Suprapubic skin (tissue), 4 donors: ENCODE measurements at regions not wholly inside any gene's neighbourhood (a gene's known extent, or its start where the extent isn't known, plus 50 kb on each side); places are given as distances from the start of the nearest gene placed in this dataset.

Experiments
- DNase-seq, 2 donors: peaks; one replicate each; pipeline ENCODE4 v3.0.0-alpha.2; 2019; ENCODE audit warnings: low spot score in 2 of 2
- H3K27ac ChIP-seq: fragments of 200-600 bp; sonication (generic); one replicate; pipeline ENCODE4 v1.5.1; 2019
- H3K27me3 ChIP-seq: fragments of 200-600 bp; sonication (generic); one replicate; pipeline ENCODE4 v1.5.1; 2019
- H3K36me3 ChIP-seq: fragments of 200-600 bp; sonication (generic); one replicate; pipeline ENCODE4 v1.5.1; 2019
- H3K4me1 ChIP-seq: fragments of 200-600 bp; sonication (generic); one replicate; pipeline ENCODE4 v1.5.1; 2019
- H3K4me3 ChIP-seq: fragments of 200-600 bp; sonication (generic); one replicate; pipeline ENCODE4 v1.5.1; 2019; ENCODE audit warnings: mild to moderate bottlenecking
- H3K9me3 ChIP-seq: fragments of 200-600 bp; sonication (generic); one replicate; pipeline ENCODE4 v1.5.1; 2019
- EP300 ChIP-seq: sonication (generic); formaldehyde crosslinking; IDR thresholded peaks from one replicate; pipeline ENCODE4 v1.6.1; 2017; ENCODE audit warnings: antibody characterized with exemption
- POLR2A ChIP-seq, 2 donors: fragments of 450-650 bp; IDR thresholded peaks; one replicate each; pipeline ENCODE4 v1.6.1; 2017; ENCODE audit warnings: antibody characterized with exemption in 2 of 2, mild to moderate bottlenecking in 2 of 2, moderate library complexity in 2 of 2
- POLR2AphosphoS5 ChIP-seq, 3 donors: sonication (generic); formaldehyde crosslinking; IDR thresholded peaks; one replicate each; pipeline ENCODE4 v1.6.1; 2017; ENCODE audit warnings: antibody characterized with exemption in 3 of 3
- WGBS: methylation state at CpG from one replicate; pipeline ENCODE4 v1.1.5; 2018; 5-methylcytosine and 5-hydroxymethylcytosine counted together
- TF ChIP-seq, protein P1 (sequence below), 2 donors: fragments of 200-600 bp in 1 of 2; fragments of 450-650 bp in 1 of 2; sonication (generic) in 1 of 2; IDR thresholded peaks; one replicate each; pipeline ENCODE4 v1.5.1; 2016 to 2019; ENCODE audit warnings: antibody characterized with exemption in 2 of 2, mild to moderate bottlenecking in 1 of 2, moderate library complexity in 1 of 2

- TF ChIP-seq POLR2AphosphoS5 (IDR thresholded peaks at IDR 0.05) (no peak), EP300 (no peak), POLR2A (IDR thresholded peaks at IDR 0.05) (no peak)
- TF ChIP-seq, protein P1, sequence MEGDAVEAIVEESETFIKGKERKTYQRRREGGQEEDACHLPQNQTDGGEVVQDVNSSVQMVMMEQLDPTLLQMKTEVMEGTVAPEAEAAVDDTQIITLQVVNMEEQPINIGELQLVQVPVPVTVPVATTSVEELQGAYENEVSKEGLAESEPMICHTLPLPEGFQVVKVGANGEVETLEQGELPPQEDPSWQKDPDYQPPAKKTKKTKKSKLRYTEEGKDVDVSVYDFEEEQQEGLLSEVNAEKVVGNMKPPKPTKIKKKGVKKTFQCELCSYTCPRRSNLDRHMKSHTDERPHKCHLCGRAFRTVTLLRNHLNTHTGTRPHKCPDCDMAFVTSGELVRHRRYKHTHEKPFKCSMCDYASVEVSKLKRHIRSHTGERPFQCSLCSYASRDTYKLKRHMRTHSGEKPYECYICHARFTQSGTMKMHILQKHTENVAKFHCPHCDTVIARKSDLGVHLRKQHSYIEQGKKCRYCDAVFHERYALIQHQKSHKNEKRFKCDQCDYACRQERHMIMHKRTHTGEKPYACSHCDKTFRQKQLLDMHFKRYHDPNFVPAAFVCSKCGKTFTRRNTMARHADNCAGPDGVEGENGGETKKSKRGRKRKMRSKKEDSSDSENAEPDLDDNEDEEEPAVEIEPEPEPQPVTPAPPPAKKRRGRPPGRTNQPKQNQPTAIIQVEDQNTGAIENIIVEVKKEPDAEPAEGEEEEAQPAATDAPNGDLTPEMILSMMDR (IDR thresholded peaks at IDR 0.05), result no peak
- peak in 1 of 2 donors; percentile 51 for DNase-seq
- Histone ChIP-seq H3K27ac (no peak overlapping the region), H3K4me3 (no peak overlapping the region), H3K4me1 (peaks cover 21% of the 10 kb centered on the region), H3K9me3 (no peaks in the 10 kb centered on the region), H3K36me3 (no peaks in the 10 kb centered on the region), H3K27me3 (peaks cover 5% of the 10 kb centered on the region)
- WGBS, result 49% methylated on average over 5 of the region's 6 CpGs
These were observed 52.8 kb downstream of the FAM43A start for GRCh38 chr3:194738254-194739093.

GRCh38 chr3:194739498-194740284, 54.0 kb downstream of the FAM43A start:
- peaks cover 21% of the 10 kb centered on the region for H3K4me1 ChIP-seq
- H3K36me3 ChIP-seq, result no peaks in the 10 kb centered on the region
- peak in 1 of 2 donors; percentile 25 for DNase-seq
- no peaks in the 10 kb centered on the region for H3K9me3 ChIP-seq
- TF ChIP-seq, protein P1 (IDR thresholded peaks at IDR 0.05), result no peak
- TF ChIP-seq POLR2AphosphoS5 (IDR thresholded peaks at IDR 0.05) (no peak), POLR2A (IDR thresholded peaks at IDR 0.05) (no peak), EP300 (no peak)
- H3K27ac ChIP-seq, result no peak overlapping the region
- WGBS, result 72% methylated on average over 11 of the region's 11 CpGs
- peaks cover 5% of the 10 kb centered on the region for H3K27me3 ChIP-seq
- H3K4me3 ChIP-seq, result no peak overlapping the region

DNA sequence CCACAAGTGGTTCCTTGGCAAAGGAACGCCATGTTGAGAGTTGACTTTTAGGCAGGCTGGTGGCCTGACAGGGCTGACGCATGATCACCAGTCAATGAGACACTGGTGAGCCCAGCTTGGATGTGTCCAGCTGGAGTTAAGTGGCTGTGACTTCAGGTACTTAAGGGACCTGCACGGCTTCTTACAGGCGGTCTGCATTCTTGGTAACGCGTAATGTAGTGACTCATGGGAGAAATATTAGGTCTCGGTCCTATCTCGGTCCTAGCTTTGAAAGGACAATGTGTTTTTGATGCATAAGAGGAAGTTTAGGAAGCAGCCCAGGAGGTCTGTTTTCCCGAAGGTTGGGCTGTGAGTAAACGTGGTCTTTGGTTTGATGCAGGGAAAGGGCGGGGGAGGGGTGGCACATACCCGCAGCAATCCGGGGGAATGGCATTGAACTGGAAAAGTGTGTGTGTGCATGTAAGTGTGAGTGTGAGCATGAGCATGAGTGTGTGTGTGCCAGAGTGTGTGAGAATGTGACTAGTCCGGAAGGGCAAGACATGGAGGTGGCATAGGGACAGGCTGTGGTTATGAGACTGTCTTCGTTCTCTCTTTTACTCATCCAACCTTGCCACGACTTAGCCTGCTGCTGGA, 55.3 kb downstream of the FAM43A start:
- 72% methylated on average over 16 of the region's 16 CpGs for WGBS
- H3K27me3 ChIP-seq, result peaks cover 5% of the 10 kb centered on the region
- no peak overlapping the region for H3K4me3 ChIP-seq
- peaks cover 21% of the 10 kb centered on the region for H3K4me1 ChIP-seq
- no peaks in the 10 kb centered on the region for H3K9me3 ChIP-seq
- H3K27ac ChIP-seq, result no peak overlapping the region
- no peaks in the 10 kb centered on the region for H3K36me3 ChIP-seq
- DNase-seq, result peak in 1 of 2 donors; percentile 40
- TF ChIP-seq POLR2AphosphoS5 (IDR thresholded peaks at IDR 0.05), result no peak

DNA sequence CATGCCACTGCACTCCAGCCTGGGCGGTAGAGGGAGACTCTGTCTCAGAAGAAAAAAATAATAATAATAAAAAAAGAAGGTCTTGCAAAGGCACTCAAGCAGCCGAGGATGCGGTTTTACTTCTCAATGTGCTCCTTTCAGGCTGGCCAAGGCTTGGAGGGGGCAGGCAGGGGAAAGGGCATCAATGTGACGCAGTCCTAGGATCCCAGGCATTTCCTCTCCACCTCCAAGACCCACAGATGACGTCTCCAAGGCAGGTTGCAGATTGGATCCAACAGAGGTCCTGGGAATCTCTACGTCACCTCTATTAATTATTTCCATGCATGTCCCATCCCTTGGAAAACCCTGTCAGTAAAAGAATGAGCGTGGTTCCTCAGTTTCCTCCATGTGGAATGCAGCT, 56.2 kb downstream of the FAM43A start:
- Histone ChIP-seq H3K4me1 (peaks cover 21% of the 10 kb centered on the region), H3K4me3 (no peak overlapping the region), H3K27me3 (peaks cover 5% of the 10 kb centered on the region), H3K36me3 (no peaks in the 10 kb centered on the region), H3K27ac (no peak overlapping the region), H3K9me3 (no peaks in the 10 kb centered on the region)
- no peak for TF ChIP-seq POLR2AphosphoS5 (IDR thresholded peaks at IDR 0.05)
- peak in 1 of 2 donors; percentile 7 for DNase-seq
- WGBS, result 73% methylated on average over 7 of the region's 7 CpGs

DNA sequence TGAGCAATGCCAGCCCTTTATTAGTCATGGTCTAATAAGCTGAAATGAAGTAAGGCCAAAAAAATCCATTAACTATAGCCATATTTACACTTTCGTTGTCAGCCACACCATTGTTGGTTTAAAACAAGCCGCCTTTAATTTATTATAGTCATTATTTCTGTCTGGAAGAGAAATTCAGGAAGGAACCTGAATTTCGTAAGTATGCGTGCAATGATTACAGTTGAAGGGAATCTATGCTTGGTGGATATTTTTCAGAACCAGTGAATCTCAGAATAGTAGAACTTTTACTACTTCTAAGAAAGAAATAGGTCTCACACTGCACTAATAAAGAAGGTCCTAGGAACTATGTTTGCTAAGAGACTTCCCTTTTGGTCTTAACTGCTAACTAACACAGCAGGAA, 59.1 kb downstream of the FAM43A start:
- Histone ChIP-seq H3K4me1 (no peaks in the 10 kb centered on the region), H3K27ac (no peak overlapping the region), H3K4me3 (no peak overlapping the region), H3K27me3 (no peaks in the 10 kb centered on the region), H3K9me3 (no peaks in the 10 kb centered on the region), H3K36me3 (no peaks in the 10 kb centered on the region)
- TF ChIP-seq POLR2A (IDR thresholded peaks at IDR 0.05) (no peak), EP300 (no peak), POLR2AphosphoS5 (IDR thresholded peaks at IDR 0.05) (no peak)
- TF ChIP-seq, protein P1 (IDR thresholded peaks at IDR 0.05), result no peak
- 50% methylated on average over 4 of the region's 4 CpGs for WGBS
- DNase-seq, result no peak
